Adrenal gland (tissue), 5 donors: ENCODE measurements at regions not wholly inside any gene's neighbourhood (a gene's known extent, or its start where the extent isn't known, plus 50 kb on each side); places are given as distances from the start of the nearest gene placed in this dataset.

ENCODE experiments used
- POLR2A ChIP-seq, 2 donors: fragments of 450-650 bp; IDR thresholded peaks; one replicate each; pipeline ENCODE4 v1.6.1; 2017; ENCODE audit warnings: antibody characterized with exemption in 2 of 2, mild to moderate bottlenecking in 2 of 2, moderate library complexity in 1 of 2
- TF ChIP-seq, protein P1 (sequence below), 6 experiments: fragments of 450-650 bp in 4 of 6; fragments of 200-600 bp in 2 of 6; sonication (generic) in 1 of 6; IDR thresholded peaks; 1 replicate in 5 of 6; 2 replicates in 1 of 6; pipeline versions ENCODE4 v1.5.1 to v1.8.0; 2016 to 2021; ENCODE audit warnings: antibody characterized with exemption in 6 of 6, mild to moderate bottlenecking in 2 of 6, moderate library complexity in 1 of 6
- donor health status: DM: no; HTN: no; CAD: no.

- TF ChIP-seq, protein P1, sequence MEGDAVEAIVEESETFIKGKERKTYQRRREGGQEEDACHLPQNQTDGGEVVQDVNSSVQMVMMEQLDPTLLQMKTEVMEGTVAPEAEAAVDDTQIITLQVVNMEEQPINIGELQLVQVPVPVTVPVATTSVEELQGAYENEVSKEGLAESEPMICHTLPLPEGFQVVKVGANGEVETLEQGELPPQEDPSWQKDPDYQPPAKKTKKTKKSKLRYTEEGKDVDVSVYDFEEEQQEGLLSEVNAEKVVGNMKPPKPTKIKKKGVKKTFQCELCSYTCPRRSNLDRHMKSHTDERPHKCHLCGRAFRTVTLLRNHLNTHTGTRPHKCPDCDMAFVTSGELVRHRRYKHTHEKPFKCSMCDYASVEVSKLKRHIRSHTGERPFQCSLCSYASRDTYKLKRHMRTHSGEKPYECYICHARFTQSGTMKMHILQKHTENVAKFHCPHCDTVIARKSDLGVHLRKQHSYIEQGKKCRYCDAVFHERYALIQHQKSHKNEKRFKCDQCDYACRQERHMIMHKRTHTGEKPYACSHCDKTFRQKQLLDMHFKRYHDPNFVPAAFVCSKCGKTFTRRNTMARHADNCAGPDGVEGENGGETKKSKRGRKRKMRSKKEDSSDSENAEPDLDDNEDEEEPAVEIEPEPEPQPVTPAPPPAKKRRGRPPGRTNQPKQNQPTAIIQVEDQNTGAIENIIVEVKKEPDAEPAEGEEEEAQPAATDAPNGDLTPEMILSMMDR (IDR thresholded peaks at IDR 0.05) = no peak
- TF ChIP-seq POLR2A (IDR thresholded peaks at IDR 0.05) = no peak
Observed at GRCh38 chr18:42486271-42486670, 531.2 kb downstream of the PIK3C3 start.
